KMS-11 (cell line): ENCODE measurements at regions not wholly inside any gene's neighbourhood (a gene's known extent, or its start where the extent isn't known, plus 50 kb on each side); places are given as distances from the start of the nearest gene placed in this dataset.
"Not testable (repeated sequence)": the region's sequence is repeated elsewhere in the genome, so short reads cannot be mapped to it uniquely, and the experiment has no call there.

Source experiments
- H2AFZ ChIP-seq: fragments of 200-600 bp; sonication (generic); 2 replicates; pipeline ENCODE4 v1.6.1; 2016; ENCODE audit warnings: antibody characterized with exemption, mixed run types, low read depth
- H3K27ac ChIP-seq: fragments of 200-600 bp; sonication (generic); 2 replicates; pipeline ENCODE4 v1.6.1; 2016; ENCODE audit warnings: mild to moderate bottlenecking, mixed run types
- H3K27me3 ChIP-seq: fragments of 200-600 bp; sonication (generic); 2 replicates; pipeline ENCODE4 v1.6.1; 2017; ENCODE audit warnings: mild to moderate bottlenecking, low read depth, mixed run types, moderate library complexity; ENCODE audit not compliant: insufficient read depth
- H3K36me3 ChIP-seq: fragments of 200-600 bp; sonication (generic); 2 replicates; pipeline ENCODE4 v1.6.1; 2017; ENCODE audit warnings: mild to moderate bottlenecking, mixed run types; ENCODE audit not compliant: insufficient read depth
- H3K4me1 ChIP-seq: fragments of 200-600 bp; sonication (generic); 2 replicates; pipeline ENCODE4 v1.6.1; 2016; ENCODE audit warnings: mild to moderate bottlenecking, low read depth, mixed run types; ENCODE audit not compliant: poor library complexity, severe bottlenecking
- H3K4me2 ChIP-seq: fragments of 200-600 bp; sonication (generic); 2 replicates; pipeline ENCODE4 v1.7.0; 2016; ENCODE audit warnings: mild to moderate bottlenecking, mixed run types
- H3K4me3 ChIP-seq: fragments of 200-600 bp; sonication (generic); IDR thresholded peaks from 2 replicates; pipeline ENCODE4 v1.6.1; 2017; ENCODE audit warnings: low read depth, low read length, mixed read lengths; ENCODE audit not compliant: insufficient read depth
- H3K79me2 ChIP-seq: fragments of 200-600 bp; sonication (generic); 2 replicates; pipeline ENCODE4 v1.6.1; 2016; ENCODE audit warnings: low read depth, mixed run types; ENCODE audit not compliant: insufficient read depth
- H3K9ac ChIP-seq: fragments of 200-600 bp; sonication (generic); 2 replicates; pipeline ENCODE4 v1.6.1; 2016; ENCODE audit warnings: mild to moderate bottlenecking, mixed run types
- H4K20me1 ChIP-seq: fragments of 200-600 bp; sonication (generic); 2 replicates; pipeline ENCODE4 v1.6.1; 2016; ENCODE audit warnings: mild to moderate bottlenecking, mixed run types; ENCODE audit not compliant: insufficient read depth
- TF ChIP-seq, protein P1 (sequence below): fragments of 200-600 bp; sonication (generic); conservative IDR thresholded peaks from 2 replicates; pipeline ENCODE4 v1.6.1; 2017; ENCODE audit warnings: low read depth, mild to moderate bottlenecking, antibody characterized with exemption, low read length, moderate library complexity, mixed read lengths

DNA sequence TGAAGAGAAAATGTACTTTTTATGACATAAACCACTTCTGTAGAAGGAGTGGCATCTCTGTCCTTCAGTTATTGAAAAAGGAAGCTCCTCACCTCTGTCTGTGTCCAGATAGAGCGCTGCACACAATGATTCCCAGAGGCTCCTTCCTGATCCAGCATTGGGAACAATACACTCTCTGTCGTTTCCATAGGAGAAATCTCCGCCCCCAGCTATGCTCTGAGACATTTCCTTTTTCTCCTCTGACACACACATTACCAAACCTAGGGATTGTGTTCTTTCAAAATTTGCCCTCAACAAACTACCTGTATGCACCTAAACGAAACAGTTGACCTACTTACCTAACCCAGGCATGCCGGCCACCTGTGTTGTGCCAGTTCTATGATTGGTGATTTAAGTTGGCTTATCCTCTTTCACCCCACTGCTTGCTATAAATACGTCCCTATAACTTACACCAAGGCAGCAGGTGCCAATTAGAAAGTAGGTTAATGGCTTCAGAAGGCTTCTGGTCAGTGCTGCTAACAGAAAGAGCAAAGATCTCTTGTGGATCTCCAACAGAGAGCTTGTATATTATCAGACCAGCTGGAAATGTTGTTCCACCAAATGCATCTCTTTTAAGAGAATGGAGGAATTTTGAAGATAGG, 140.1 kb upstream of the JCAD start:
- Histone ChIP-seq H3K4me1 (no peaks in the 10 kb centered on the region), H3K36me3 (no peaks in the 10 kb centered on the region), H3K9ac (no peak overlapping the region), H3K4me2 (no peak overlapping the region), H3K27ac (no peak overlapping the region), H3K4me3 (no peak overlapping the region), H4K20me1 (no peaks in the 10 kb centered on the region), H2AFZ (no peak overlapping the region), H3K27me3 (no peaks in the 10 kb centered on the region), H3K79me2 (no peaks in the 10 kb centered on the region)
- TF ChIP-seq, protein P1, sequence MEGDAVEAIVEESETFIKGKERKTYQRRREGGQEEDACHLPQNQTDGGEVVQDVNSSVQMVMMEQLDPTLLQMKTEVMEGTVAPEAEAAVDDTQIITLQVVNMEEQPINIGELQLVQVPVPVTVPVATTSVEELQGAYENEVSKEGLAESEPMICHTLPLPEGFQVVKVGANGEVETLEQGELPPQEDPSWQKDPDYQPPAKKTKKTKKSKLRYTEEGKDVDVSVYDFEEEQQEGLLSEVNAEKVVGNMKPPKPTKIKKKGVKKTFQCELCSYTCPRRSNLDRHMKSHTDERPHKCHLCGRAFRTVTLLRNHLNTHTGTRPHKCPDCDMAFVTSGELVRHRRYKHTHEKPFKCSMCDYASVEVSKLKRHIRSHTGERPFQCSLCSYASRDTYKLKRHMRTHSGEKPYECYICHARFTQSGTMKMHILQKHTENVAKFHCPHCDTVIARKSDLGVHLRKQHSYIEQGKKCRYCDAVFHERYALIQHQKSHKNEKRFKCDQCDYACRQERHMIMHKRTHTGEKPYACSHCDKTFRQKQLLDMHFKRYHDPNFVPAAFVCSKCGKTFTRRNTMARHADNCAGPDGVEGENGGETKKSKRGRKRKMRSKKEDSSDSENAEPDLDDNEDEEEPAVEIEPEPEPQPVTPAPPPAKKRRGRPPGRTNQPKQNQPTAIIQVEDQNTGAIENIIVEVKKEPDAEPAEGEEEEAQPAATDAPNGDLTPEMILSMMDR: no peak

DNA sequence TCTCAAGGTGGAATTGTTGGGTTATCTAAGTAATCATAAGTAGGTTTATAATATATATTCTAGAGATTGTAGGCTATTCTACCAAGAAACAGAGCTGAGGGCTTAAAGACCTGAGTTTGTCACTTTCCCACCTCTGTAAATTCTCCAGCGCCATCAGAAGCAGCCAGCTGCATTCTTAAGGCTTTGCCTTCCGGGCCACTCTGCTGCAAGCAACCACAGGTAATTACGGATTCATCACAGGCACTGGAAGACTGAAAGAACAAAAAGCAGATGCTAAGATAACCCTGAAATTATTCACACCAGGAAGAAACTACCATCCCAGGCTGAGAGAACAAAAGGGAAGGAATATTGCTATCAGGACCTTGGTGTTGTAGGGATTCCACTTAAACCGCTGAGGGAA, 137.8 kb upstream of the JCAD start:
- no peaks in the 10 kb centered on the region for H4K20me1 ChIP-seq
- no peaks in the 10 kb centered on the region for H3K79me2 ChIP-seq
- no peaks in the 10 kb centered on the region for H3K27me3 ChIP-seq
- no peak overlapping the region for H3K27ac ChIP-seq
- H3K9ac ChIP-seq: no peak overlapping the region
- no peak overlapping the region for H3K4me2 ChIP-seq
- H3K4me3 ChIP-seq: no peak overlapping the region
- TF ChIP-seq, protein P1: no peak
- H2AFZ ChIP-seq: no peak overlapping the region
- no peaks in the 10 kb centered on the region for H3K36me3 ChIP-seq
- H3K4me1 ChIP-seq: no peaks in the 10 kb centered on the region

DNA sequence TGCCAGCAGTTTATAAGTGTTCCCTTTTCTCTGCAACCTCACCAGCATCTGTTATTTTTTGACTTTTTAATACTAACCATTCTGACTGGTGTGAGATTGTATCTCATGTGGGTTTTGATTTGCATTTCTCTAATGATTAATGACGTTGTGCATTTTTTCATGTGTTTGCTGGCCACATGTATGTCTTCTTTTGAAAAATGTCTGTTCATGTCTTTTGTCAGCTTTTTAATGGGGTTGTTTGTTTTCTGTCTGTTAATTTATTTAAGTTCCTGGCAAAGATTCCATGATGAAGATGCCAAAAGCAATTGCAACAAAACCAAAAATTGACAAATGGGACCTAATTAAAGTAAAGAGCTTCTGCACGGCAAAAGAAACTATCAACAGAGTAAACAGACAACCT, 137.2 kb upstream of the JCAD start:
- H3K36me3 ChIP-seq, H3K27me3 ChIP-seq, H3K79me2 ChIP-seq, H2AFZ ChIP-seq, H3K27ac ChIP-seq, H3K9ac ChIP-seq, H3K4me1 ChIP-seq, H3K4me3 ChIP-seq, H3K4me2 ChIP-seq, H4K20me1 ChIP-seq: not testable (repeated sequence)

DNA sequence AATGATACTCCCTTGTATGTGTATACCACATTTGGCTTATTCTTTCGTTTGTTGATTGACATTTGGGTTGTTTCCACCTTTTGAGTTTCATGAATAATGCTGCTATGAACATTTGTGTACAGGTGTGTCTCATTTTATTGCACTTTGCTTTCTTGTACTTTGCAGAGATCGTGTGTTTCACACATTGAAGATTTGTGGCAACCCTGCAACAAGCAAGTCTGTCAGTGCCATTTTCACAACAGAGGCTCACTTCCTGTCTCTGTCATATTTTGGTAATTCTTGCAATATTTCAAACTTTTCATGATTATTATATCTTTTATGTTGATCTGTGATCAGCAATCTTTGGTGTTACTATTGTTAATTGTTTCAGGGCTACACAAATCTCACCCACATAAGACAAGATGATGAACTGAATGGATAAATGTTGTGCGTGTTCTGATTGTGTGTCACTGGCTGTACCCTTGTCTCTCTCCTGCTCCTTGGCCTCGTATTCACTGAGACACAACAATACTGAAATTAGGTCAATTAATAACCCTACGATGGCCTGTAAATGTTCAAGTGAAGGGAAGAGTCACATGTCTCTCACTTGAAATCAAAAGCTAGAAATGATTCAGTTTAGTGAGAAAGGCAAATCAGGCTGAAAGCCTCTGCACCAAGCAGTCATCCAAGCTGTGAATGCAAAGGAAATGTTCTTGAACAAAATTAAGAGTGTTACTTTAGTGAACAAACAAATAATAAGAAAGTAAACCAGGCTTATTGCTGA, 133.6 kb upstream of the JCAD start:
- H3K27ac ChIP-seq: no peak overlapping the region
- H3K9ac ChIP-seq: no peak overlapping the region
- no peaks in the 10 kb centered on the region for H3K36me3 ChIP-seq
- no peak overlapping the region for H3K4me3 ChIP-seq
- H3K79me2 ChIP-seq: no peaks in the 10 kb centered on the region
- no peaks in the 10 kb centered on the region for H3K4me1 ChIP-seq
- no peaks in the 10 kb centered on the region for H4K20me1 ChIP-seq
- H3K4me2 ChIP-seq: no peak overlapping the region
- TF ChIP-seq, protein P1: no peak
- no peak overlapping the region for H2AFZ ChIP-seq
- H3K27me3 ChIP-seq: no peaks in the 10 kb centered on the region
